ENCODE measurements at regions not wholly inside any gene's neighbourhood (a gene's known extent, or its start where the extent isn't known, plus 50 kb on each side); places are given as distances from the start of the nearest gene placed in this dataset.

- Mint-ChIP-seq H3K4me1 (no peaks in the 10 kb centered on the region), H3K4me3 (no peak overlapping the region), H3K36me3 (no peaks in the 10 kb centered on the region), H3K27me3 (no peaks in the 10 kb centered on the region), H3K9me3 (peaks cover 0 to 4% of the 10 kb centered on the region in 2 donors), H3K27ac (no peak overlapping the region)
- ATAC-seq (replicated peaks) (no peak), DNase-seq (no peak)
Observed at GRCh38 chr5:29649321-29649720, 1544.2 kb upstream of the CDH6 start.

- H3K4me1 Mint-ChIP-seq = no peaks in the 10 kb centered on the region
- DNase-seq (no peak), ATAC-seq (replicated peaks) (no peak)
- no peak overlapping the region for H3K4me3 Mint-ChIP-seq
- H3K36me3 Mint-ChIP-seq = no peaks in the 10 kb centered on the region
- H3K27ac Mint-ChIP-seq = no peak overlapping the region
- peaks cover 4 to 14% of the 10 kb centered on the region in 2 donors for H3K9me3 Mint-ChIP-seq
- H3K27me3 Mint-ChIP-seq = no peaks in the 10 kb centered on the region
Observed at GRCh38 chr5:29642601-29643000, 1550.9 kb upstream of the CDH6 start.

- Mint-ChIP-seq H3K4me3 (no peak overlapping the region), H3K27ac (no peak overlapping the region), H3K4me1 (no peaks in the 10 kb centered on the region), H3K36me3 (no peaks in the 10 kb centered on the region), H3K9me3 (peaks cover 11 to 13% of the 10 kb centered on the region in 2 donors), H3K27me3 (no peaks in the 10 kb centered on the region)
- ATAC-seq (replicated peaks) (no peak), DNase-seq (no peak)
Observed at GRCh38 chr5:29614206-29614605, 1579.3 kb upstream of the CDH6 start.

GRCh38 chr5:29588236-29588635 lies 1605.2 kb upstream of the CDH6 start:
- H3K4me3 Mint-ChIP-seq = no peak overlapping the region
- ATAC-seq (replicated peaks) = no peak
- H3K27me3 Mint-ChIP-seq = no peaks in the 10 kb centered on the region
- no peak for DNase-seq
- no peak overlapping the region for H3K27ac Mint-ChIP-seq
- H3K4me1 Mint-ChIP-seq = no peaks in the 10 kb centered on the region
- peaks cover 5 to 7% of the 10 kb centered on the region in 2 donors for H3K9me3 Mint-ChIP-seq
- H3K36me3 Mint-ChIP-seq = no peaks in the 10 kb centered on the region

- DNase-seq (no peak), ATAC-seq (replicated peaks) (no peak)
- H3K27ac Mint-ChIP-seq = no peak overlapping the region
- H3K4me1 Mint-ChIP-seq = no peaks in the 10 kb centered on the region
- no peaks in the 10 kb centered on the region for H3K27me3 Mint-ChIP-seq
- H3K4me3 Mint-ChIP-seq = no peak overlapping the region
- H3K9me3 Mint-ChIP-seq = peaks cover 5 to 8% of the 10 kb centered on the region in 2 donors
- no peaks in the 10 kb centered on the region for H3K36me3 Mint-ChIP-seq
Observed at GRCh38 chr5:29587832-29588231, 1605.7 kb upstream of the CDH6 start.

- DNase-seq = no peak
- no peaks in the 10 kb centered on the region for H3K27me3 Mint-ChIP-seq
- no peaks in the 10 kb centered on the region for H3K4me1 Mint-ChIP-seq
- no peak overlapping the region for H3K27ac Mint-ChIP-seq
- no peak for ATAC-seq (replicated peaks)
- H3K9me3 Mint-ChIP-seq = peaks cover 8 to 10% of the 10 kb centered on the region in 2 donors
- no peaks in the 10 kb centered on the region for H3K36me3 Mint-ChIP-seq
- H3K4me3 Mint-ChIP-seq = no peak overlapping the region
Observed at GRCh38 chr5:29568028-29568427, 1625.5 kb upstream of the CDH6 start.

GRCh38 chr5:29561564-29561963 lies 1631.9 kb upstream of the CDH6 start:
- Mint-ChIP-seq H3K9me3 (peaks cover 0 to 4% of the 10 kb centered on the region in 2 donors), H3K36me3 (no peaks in the 10 kb centered on the region), H3K4me1 (no peaks in the 10 kb centered on the region), H3K4me3 (no peak overlapping the region), H3K27me3 (no peaks in the 10 kb centered on the region), H3K27ac (no peak overlapping the region)
- ATAC-seq (replicated peaks) (no peak), DNase-seq (no peak)

- no peak overlapping the region for H3K27ac Mint-ChIP-seq
- no peaks in the 10 kb centered on the region for H3K4me1 Mint-ChIP-seq
- H3K4me3 Mint-ChIP-seq = no peak overlapping the region
- H3K36me3 Mint-ChIP-seq = no peaks in the 10 kb centered on the region
- ATAC-seq (replicated peaks) = no peak
- DNase-seq = no peak
- H3K9me3 Mint-ChIP-seq = peaks cover 6 to 13% of the 10 kb centered on the region in 2 donors
- no peaks in the 10 kb centered on the region for H3K27me3 Mint-ChIP-seq
Observed at GRCh38 chr5:29550523-29550922, 1643.0 kb upstream of the CDH6 start.

- H3K4me1 Mint-ChIP-seq = no peaks in the 10 kb centered on the region
- H3K27ac Mint-ChIP-seq = no peak overlapping the region
- DNase-seq (no peak), ATAC-seq (replicated peaks) (no peak)
- H3K4me3 Mint-ChIP-seq = no peak overlapping the region
- peaks cover 6% of the 10 kb centered on the region in 2 donors for H3K9me3 Mint-ChIP-seq
- H3K36me3 Mint-ChIP-seq = no peaks in the 10 kb centered on the region
- H3K27me3 Mint-ChIP-seq = no peaks in the 10 kb centered on the region
Observed at GRCh38 chr5:29548262-29548661, 1645.2 kb upstream of the CDH6 start.

GRCh38 chr5:29547236-29547865 lies 1646.1 kb upstream of the CDH6 start:
- Mint-ChIP-seq H3K27ac (no peak overlapping the region), H3K4me1 (no peaks in the 10 kb centered on the region), H3K27me3 (no peaks in the 10 kb centered on the region), H3K4me3 (no peak overlapping the region), H3K9me3 (peaks cover 6% of the 10 kb centered on the region in 2 donors), H3K36me3 (no peaks in the 10 kb centered on the region)
- ATAC-seq (replicated peaks) (no peak), DNase-seq (no peak)

GRCh38 chr5:29543501-29543900 lies 1650.0 kb upstream of the CDH6 start:
- H3K4me3 Mint-ChIP-seq = no peak overlapping the region
- H3K36me3 Mint-ChIP-seq = no peaks in the 10 kb centered on the region
- ATAC-seq (replicated peaks) (no peak), DNase-seq (no peak)
- no peaks in the 10 kb centered on the region for H3K27me3 Mint-ChIP-seq
- H3K4me1 Mint-ChIP-seq = no peaks in the 10 kb centered on the region
- H3K9me3 Mint-ChIP-seq = peaks cover 12 to 14% of the 10 kb centered on the region in 2 donors
- H3K27ac Mint-ChIP-seq = no peak overlapping the region

- no peak overlapping the region for H3K27ac Mint-ChIP-seq
- no peaks in the 10 kb centered on the region for H3K4me1 Mint-ChIP-seq
- no peak for DNase-seq
- H3K9me3 Mint-ChIP-seq = peaks cover 2% of the 10 kb centered on the region in 2 donors
- H3K4me3 Mint-ChIP-seq = no peak overlapping the region
- ATAC-seq (replicated peaks) = no peak
- H3K36me3 Mint-ChIP-seq = no peaks in the 10 kb centered on the region
- no peaks in the 10 kb centered on the region for H3K27me3 Mint-ChIP-seq
Observed at GRCh38 chr5:29524227-29524626, 1669.3 kb upstream of the CDH6 start.

GRCh38 chr5:29518176-29518575 lies 1675.3 kb upstream of the CDH6 start:
- Mint-ChIP-seq H3K27ac (no peak overlapping the region), H3K4me3 (no peak overlapping the region), H3K4me1 (no peaks in the 10 kb centered on the region), H3K9me3 (peaks cover 0 to 4% of the 10 kb centered on the region in 2 donors), H3K27me3 (no peaks in the 10 kb centered on the region), H3K36me3 (no peaks in the 10 kb centered on the region)
- ATAC-seq (replicated peaks) (no peak), DNase-seq (no peak)

- no peak overlapping the region for H3K27ac Mint-ChIP-seq
- ATAC-seq (replicated peaks) = no peak
Observed at GRCh38 chr5:29516224-29516623, 1677.3 kb upstream of the CDH6 start.

GRCh38 chr5:29508131-29508530 lies 1685.4 kb upstream of the CDH6 start:
- DNase-seq (no peak), ATAC-seq (replicated peaks) (no peak)
- no peaks in the 10 kb centered on the region for H3K27me3 Mint-ChIP-seq
- peaks cover 4 to 11% of the 10 kb centered on the region in 2 donors for H3K9me3 Mint-ChIP-seq
- no peaks in the 10 kb centered on the region for H3K4me1 Mint-ChIP-seq
- no peak overlapping the region for H3K4me3 Mint-ChIP-seq
- no peak overlapping the region for H3K27ac Mint-ChIP-seq
- H3K36me3 Mint-ChIP-seq = no peaks in the 10 kb centered on the region

More at GRCh38 chr5:29516224-29516623, 1677.3 kb upstream of the CDH6 start:
- Mint-ChIP-seq H3K9me3 (peaks cover 0 to 4% of the 10 kb centered on the region in 2 donors), H3K4me1 (no peaks in the 10 kb centered on the region), H3K27me3 (no peaks in the 10 kb centered on the region), H3K4me3 (no peak overlapping the region), H3K36me3 (no peaks in the 10 kb centered on the region)
- no peak for DNase-seq

- H3K27me3 Mint-ChIP-seq = no peaks in the 10 kb centered on the region
- ATAC-seq (replicated peaks) (no peak), DNase-seq (no peak)
- no peak overlapping the region for H3K27ac Mint-ChIP-seq
- no peaks in the 10 kb centered on the region for H3K4me1 Mint-ChIP-seq
- H3K9me3 Mint-ChIP-seq = peaks cover 4 to 5% of the 10 kb centered on the region in 2 donors
- no peak overlapping the region for H3K4me3 Mint-ChIP-seq
- no peaks in the 10 kb centered on the region for H3K36me3 Mint-ChIP-seq
Observed at GRCh38 chr5:29504411-29504810, 1689.1 kb upstream of the CDH6 start.
